Brain microvascular endothelial cell (primary cell): ENCODE measurements at regions not wholly inside any gene's neighbourhood (a gene's known extent, or its start where the extent isn't known, plus 50 kb on each side); places are given as distances from the start of the nearest gene placed in this dataset.

Experiments
- DNase-seq: peaks from one replicate; pipeline ENCODE4 v3.0.0-alpha.2; 2020
- H3K27ac ChIP-seq: fragments of 250-450 bp; sonication (Bioruptor Pico); 2 replicates; pipeline ENCODE4 v1.5.1; 2020; ENCODE audit warnings: mild to moderate bottlenecking, moderate library complexity
- H3K27me3 ChIP-seq: fragments of 250-450 bp; sonication (Bioruptor Pico); replicated peaks from 2 replicates; pipeline ENCODE4 v1.5.1; 2020; ENCODE audit warnings: mild to moderate bottlenecking
- H3K36me3 ChIP-seq: fragments of 250-450 bp; sonication (Bioruptor Pico); replicated peaks from 2 replicates; pipeline ENCODE4 v1.5.1; 2020; ENCODE audit warnings: mild to moderate bottlenecking
- H3K4me3 ChIP-seq: 2 replicates; pipeline ENCODE4 v1.5.1; 2011; ENCODE audit warnings: low read depth, mild to moderate bottlenecking, control low read depth, low read length, moderate library complexity
- in situ Hi-C: cut with HindIII; loops from 2 replicates; pipeline ENCODE4 v1.10.0; 2017; ENCODE audit warnings: low sequenced_read_pairs, low pct_ligation_motif_present
- TF ChIP-seq, protein P1 (sequence below): IDR thresholded peaks from 2 replicates; pipeline ENCODE4 v1.5.1; 2011; ENCODE audit warnings: low read depth, mild to moderate bottlenecking, moderate library complexity, low read length, control low read depth, inconsistent platforms; ENCODE audit errors: missing control alignments

DNA sequence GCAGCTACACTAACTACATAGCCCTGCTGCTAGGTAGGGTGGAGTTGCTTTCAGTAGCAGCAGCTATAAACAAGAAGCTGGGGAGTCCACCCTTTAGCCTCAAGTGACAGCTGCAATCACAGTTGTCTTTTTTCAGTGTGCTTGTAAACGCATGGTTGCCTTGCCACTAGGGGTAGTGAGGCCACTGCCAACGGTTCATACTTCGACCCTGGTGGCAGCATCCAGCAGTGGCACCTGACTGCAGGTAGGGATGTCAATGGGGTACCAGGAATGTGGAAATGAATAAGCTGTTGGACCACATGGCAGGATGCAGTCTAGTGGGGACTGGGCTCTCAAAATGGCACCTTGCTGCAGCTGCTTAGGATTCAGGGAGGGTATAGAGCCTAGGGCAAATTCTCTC, 367.2 kb downstream of the RASEF start:
- no peak overlapping the region for H3K27ac ChIP-seq
- H3K27me3 ChIP-seq: no peaks in the 10 kb centered on the region
- no peak overlapping the region for H3K4me3 ChIP-seq
- in situ Hi-C loops: no loop called here
- H3K36me3 ChIP-seq: no peaks in the 10 kb centered on the region
- DNase-seq: no peak
- TF ChIP-seq, protein P1, sequence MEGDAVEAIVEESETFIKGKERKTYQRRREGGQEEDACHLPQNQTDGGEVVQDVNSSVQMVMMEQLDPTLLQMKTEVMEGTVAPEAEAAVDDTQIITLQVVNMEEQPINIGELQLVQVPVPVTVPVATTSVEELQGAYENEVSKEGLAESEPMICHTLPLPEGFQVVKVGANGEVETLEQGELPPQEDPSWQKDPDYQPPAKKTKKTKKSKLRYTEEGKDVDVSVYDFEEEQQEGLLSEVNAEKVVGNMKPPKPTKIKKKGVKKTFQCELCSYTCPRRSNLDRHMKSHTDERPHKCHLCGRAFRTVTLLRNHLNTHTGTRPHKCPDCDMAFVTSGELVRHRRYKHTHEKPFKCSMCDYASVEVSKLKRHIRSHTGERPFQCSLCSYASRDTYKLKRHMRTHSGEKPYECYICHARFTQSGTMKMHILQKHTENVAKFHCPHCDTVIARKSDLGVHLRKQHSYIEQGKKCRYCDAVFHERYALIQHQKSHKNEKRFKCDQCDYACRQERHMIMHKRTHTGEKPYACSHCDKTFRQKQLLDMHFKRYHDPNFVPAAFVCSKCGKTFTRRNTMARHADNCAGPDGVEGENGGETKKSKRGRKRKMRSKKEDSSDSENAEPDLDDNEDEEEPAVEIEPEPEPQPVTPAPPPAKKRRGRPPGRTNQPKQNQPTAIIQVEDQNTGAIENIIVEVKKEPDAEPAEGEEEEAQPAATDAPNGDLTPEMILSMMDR: no peak

DNA sequence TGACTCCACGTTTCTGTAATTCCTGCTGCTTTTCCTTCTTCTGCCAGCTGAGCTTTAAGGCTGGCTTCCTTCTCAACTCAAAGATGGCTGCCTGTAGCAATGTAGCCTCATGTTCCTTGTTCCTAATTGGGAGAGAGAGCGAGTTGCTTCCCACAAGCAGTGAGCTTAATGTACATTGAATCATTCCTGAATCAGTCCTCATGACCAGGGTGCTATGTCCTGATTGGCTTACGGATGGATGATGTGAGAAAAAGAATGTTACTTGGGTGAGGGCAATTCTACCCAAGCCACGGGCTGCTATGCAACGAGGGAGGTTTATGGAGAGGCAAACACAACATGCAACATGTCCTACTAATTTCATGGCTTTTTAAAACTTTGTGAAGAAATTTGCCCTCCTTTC, 356.2 kb downstream of the RASEF start:
- Histone ChIP-seq H3K36me3 (no peaks in the 10 kb centered on the region), H3K4me3 (no peak overlapping the region), H3K27ac (no peak overlapping the region), H3K27me3 (no peaks in the 10 kb centered on the region)
- in situ Hi-C loops: no loop called here
- TF ChIP-seq, protein P1: no peak
- DNase-seq: no peak

DNA sequence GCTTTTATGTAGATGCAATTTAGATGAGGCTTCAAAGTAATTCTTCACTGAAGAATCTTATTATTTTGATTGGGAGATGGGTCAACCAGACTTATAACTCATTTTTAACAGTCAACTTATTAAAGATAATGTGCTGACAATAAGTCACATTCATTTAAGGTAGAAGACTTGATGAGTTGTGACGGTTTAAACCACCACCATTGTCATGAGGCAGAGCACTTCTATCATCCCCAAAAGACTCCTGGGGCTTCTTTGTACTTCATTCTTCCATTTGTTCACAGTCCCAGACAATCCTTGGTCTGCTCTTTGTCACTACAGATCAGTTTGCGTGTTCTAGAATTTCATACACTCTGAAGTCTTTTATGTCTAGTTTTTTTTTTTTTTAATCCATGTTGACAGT, 346.1 kb downstream of the RASEF start:
- Histone ChIP-seq H3K4me3 (no peak overlapping the region), H3K36me3 (no peaks in the 10 kb centered on the region), H3K27ac (no peak overlapping the region), H3K27me3 (no peaks in the 10 kb centered on the region)
- in situ Hi-C loops: no loop called here
- TF ChIP-seq, protein P1: no peak
- DNase-seq: no peak

DNA sequence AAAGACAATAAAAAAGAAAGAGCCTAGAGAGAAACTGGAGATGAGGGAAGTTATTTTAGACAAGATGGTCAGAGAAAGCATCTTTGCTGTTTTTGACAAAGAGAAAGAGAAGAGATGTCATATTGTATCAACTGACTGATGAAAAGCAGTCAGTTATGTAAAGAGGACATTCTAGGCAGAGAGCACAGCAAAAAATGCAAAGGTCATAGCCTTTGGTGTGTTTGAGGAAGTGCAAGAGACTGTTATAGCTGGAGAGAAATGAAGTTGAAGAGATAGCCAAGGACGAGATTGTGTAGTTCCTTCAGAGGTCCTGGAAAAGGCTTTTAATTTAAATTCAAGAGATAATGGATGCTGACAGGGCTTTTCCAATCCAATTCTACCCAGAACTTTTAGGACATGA, 342.4 kb downstream of the RASEF start:
- TF ChIP-seq, protein P1: no peak
- in situ Hi-C loops: no loop called here
- no peak overlapping the region for H3K27ac ChIP-seq
- no peak overlapping the region for H3K4me3 ChIP-seq
- H3K27me3 ChIP-seq: no peaks in the 10 kb centered on the region
- DNase-seq: no peak
- no peaks in the 10 kb centered on the region for H3K36me3 ChIP-seq

DNA sequence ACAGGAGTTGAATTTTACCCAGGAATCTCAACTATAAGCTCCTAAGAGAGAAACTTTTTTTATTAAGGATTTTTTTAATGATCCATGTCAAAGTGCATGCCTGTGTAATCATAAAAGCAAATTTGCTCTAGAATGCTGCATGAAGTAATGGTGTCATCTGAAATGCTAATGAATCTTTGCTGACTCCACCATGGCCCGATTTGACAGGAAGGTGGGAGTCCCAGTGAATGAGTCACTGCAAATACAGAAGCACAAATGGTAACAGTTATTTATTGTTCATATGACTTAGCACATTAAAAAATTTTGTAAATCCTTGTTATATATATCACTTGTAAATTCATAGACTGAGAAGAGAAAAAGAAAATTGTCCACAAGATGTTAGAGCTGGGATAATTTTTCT, 341.3 kb downstream of the RASEF start:
- Histone ChIP-seq H3K36me3 (no peaks in the 10 kb centered on the region), H3K27me3 (no peaks in the 10 kb centered on the region), H3K27ac (no peak overlapping the region), H3K4me3 (no peak overlapping the region)
- TF ChIP-seq, protein P1: no peak
- DNase-seq: no peak
- in situ Hi-C loops: no loop called here

DNA sequence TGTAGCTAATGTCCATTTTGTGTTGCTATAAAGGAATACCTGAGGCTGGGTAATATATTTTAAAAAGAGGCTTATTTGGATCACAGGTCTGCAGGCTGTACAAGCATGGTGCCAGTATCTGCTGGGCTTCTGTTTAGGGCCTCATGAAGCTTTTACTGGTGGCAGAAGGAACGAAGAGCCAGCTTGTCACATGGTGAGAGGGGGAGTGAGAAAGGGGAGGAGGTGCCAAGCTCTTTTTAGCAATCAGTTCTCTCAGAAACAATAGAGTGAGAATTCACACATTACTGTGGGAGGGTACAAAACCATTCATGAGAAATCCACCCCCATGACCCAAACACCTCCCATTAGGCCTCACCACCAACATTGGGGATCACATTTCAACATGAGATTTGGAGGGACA, 340.9 kb downstream of the RASEF start:
- Histone ChIP-seq H3K27me3 (no peaks in the 10 kb centered on the region), H3K4me3 (no peak overlapping the region), H3K27ac (no peak overlapping the region), H3K36me3 (no peaks in the 10 kb centered on the region)
- TF ChIP-seq, protein P1: no peak
- in situ Hi-C loops: no loop called here
- DNase-seq: no peak
